Stimulated activated effector memory CD8-positive, alpha-beta T cell treated with anti-CD3 and anti-CD28 coated beads, Interleukin-12 subunit alpha, Interleukin-12 subunit beta, amount 100 ng/mL, for 72 hours (primary cell): ENCODE measurements at regions not wholly inside any gene's neighbourhood (a gene's known extent, or its start where the extent isn't known, plus 50 kb on each side); places are given as distances from the start of the nearest gene placed in this dataset.
"Not testable (repeated sequence)": the region's sequence is repeated elsewhere in the genome, so short reads cannot be mapped to it uniquely, and the experiment has no call there.

Experiments
- ATAC-seq: fragments of 150-1000 bp; cut with Tn5 transposase; 2 replicates; pipeline ENCODE4 v1.10.0; 2021
- DNase-seq, 2 donors: peaks; one replicate each; pipeline ENCODE4 v3.0.0; 2021 to 2022; ENCODE audit warnings: low spot score in 2 of 2
- H3K27ac Mint-ChIP-seq: one replicate; pipeline ENCODE4 v1.8.0; 2022; ENCODE audit warnings: mild to moderate bottlenecking, mixed read lengths
- H3K36me3 Mint-ChIP-seq: one replicate; pipeline ENCODE4 v1.8.0; 2022; ENCODE audit warnings: mild to moderate bottlenecking, mixed read lengths
- H3K4me1 Mint-ChIP-seq: one replicate; pipeline ENCODE4 v1.8.0; 2022; ENCODE audit warnings: mixed read lengths
- H3K4me3 Mint-ChIP-seq: one replicate; pipeline ENCODE4 v1.8.0; 2022; ENCODE audit warnings: mild to moderate bottlenecking, mixed read lengths
- H3K9me3 Mint-ChIP-seq: one replicate; pipeline ENCODE4 v1.8.0; 2022; ENCODE audit warnings: mixed read lengths

- H3K4me3 Mint-ChIP-seq: no peak overlapping the region
- ATAC-seq (no peak), DNase-seq (no peak)
- H3K27ac Mint-ChIP-seq: no peak overlapping the region
- no peaks in the 10 kb centered on the region for H3K36me3 Mint-ChIP-seq
- H3K4me1 Mint-ChIP-seq: no peaks in the 10 kb centered on the region
- peaks cover 3% of the 10 kb centered on the region for H3K9me3 Mint-ChIP-seq
Measured at GRCh38 chr1:213324859-213325258, 273.8 kb downstream of the RPS6KC1 start.

GRCh38 chr1:213325482-213325881 lies 274.4 kb downstream of the RPS6KC1 start:
- DNase-seq (no peak), ATAC-seq (no peak)
- Mint-ChIP-seq H3K4me1 (no peaks in the 10 kb centered on the region), H3K36me3 (no peaks in the 10 kb centered on the region), H3K4me3 (no peak overlapping the region), H3K27ac (no peak overlapping the region), H3K9me3 (peaks cover 3% of the 10 kb centered on the region)

- H3K9me3 Mint-ChIP-seq: peaks cover 2% of the 10 kb centered on the region
- H3K4me1 Mint-ChIP-seq: no peaks in the 10 kb centered on the region
- DNase-seq: no peak
- H3K4me3 Mint-ChIP-seq: no peak overlapping the region
- ATAC-seq: no peak
- no peak overlapping the region for H3K27ac Mint-ChIP-seq
- H3K36me3 Mint-ChIP-seq: no peaks in the 10 kb centered on the region
Measured at GRCh38 chr1:213326281-213327016, 275.4 kb downstream of the RPS6KC1 start.

GRCh38 chr1:213327017-213327667 lies 276.1 kb downstream of the RPS6KC1 start:
- H3K4me3 Mint-ChIP-seq: no peak overlapping the region
- no peaks in the 10 kb centered on the region for H3K4me1 Mint-ChIP-seq
- no peaks in the 10 kb centered on the region for H3K36me3 Mint-ChIP-seq
- DNase-seq: no peak
- H3K9me3 Mint-ChIP-seq: no peaks in the 10 kb centered on the region
- ATAC-seq: no peak
- H3K27ac Mint-ChIP-seq: no peak overlapping the region

GRCh38 chr1:213329406-213330008 lies 278.5 kb downstream of the RPS6KC1 start:
- no peak for ATAC-seq
- no peaks in the 10 kb centered on the region for H3K9me3 Mint-ChIP-seq
- H3K36me3 Mint-ChIP-seq: no peaks in the 10 kb centered on the region
- no peaks in the 10 kb centered on the region for H3K4me1 Mint-ChIP-seq
- no peak for DNase-seq
- H3K27ac Mint-ChIP-seq: no peak overlapping the region
- H3K4me3 Mint-ChIP-seq: no peak overlapping the region

GRCh38 chr1:213330281-213330680 lies 279.2 kb downstream of the RPS6KC1 start:
- no peak for ATAC-seq
- Mint-ChIP-seq H3K36me3 (no peaks in the 10 kb centered on the region), H3K4me1 (no peaks in the 10 kb centered on the region), H3K9me3 (no peaks in the 10 kb centered on the region), H3K4me3 (no peak overlapping the region), H3K27ac (no peak overlapping the region)
- no peak for DNase-seq

GRCh38 chr1:213331631-213332175 lies 280.7 kb downstream of the RPS6KC1 start:
- no peaks in the 10 kb centered on the region for H3K36me3 Mint-ChIP-seq
- no peak for DNase-seq

GRCh38 chr1:213332491-213332890 lies 281.4 kb downstream of the RPS6KC1 start:
- H3K27ac Mint-ChIP-seq: no peak overlapping the region
- no peak overlapping the region for H3K4me3 Mint-ChIP-seq
- no peaks in the 10 kb centered on the region for H3K4me1 Mint-ChIP-seq
- no peak for DNase-seq
- peak; percentile 31 for ATAC-seq
- H3K36me3 Mint-ChIP-seq: no peaks in the 10 kb centered on the region
- H3K9me3 Mint-ChIP-seq: no peaks in the 10 kb centered on the region

More at GRCh38 chr1:213331631-213332175, 280.7 kb downstream of the RPS6KC1 start:
- Mint-ChIP-seq H3K4me3 (no peak overlapping the region), H3K9me3 (no peaks in the 10 kb centered on the region), H3K4me1 (no peaks in the 10 kb centered on the region), H3K27ac (no peak overlapping the region)
- ATAC-seq: no peak

GRCh38 chr1:213333121-213333520 lies 282.1 kb downstream of the RPS6KC1 start:
- no peaks in the 10 kb centered on the region for H3K4me1 Mint-ChIP-seq
- no peaks in the 10 kb centered on the region for H3K36me3 Mint-ChIP-seq
- no peak overlapping the region for H3K27ac Mint-ChIP-seq
- ATAC-seq (no peak), DNase-seq (no peak)
- no peaks in the 10 kb centered on the region for H3K9me3 Mint-ChIP-seq
- H3K4me3 Mint-ChIP-seq: no peak overlapping the region

- Mint-ChIP-seq H3K36me3 (no peaks in the 10 kb centered on the region), H3K4me1 (no peaks in the 10 kb centered on the region), H3K9me3 (no peaks in the 10 kb centered on the region), H3K4me3 (no peak overlapping the region), H3K27ac (no peak overlapping the region)
- ATAC-seq: no peak
- no peak for DNase-seq
Measured at GRCh38 chr1:213335084-213335483, 284.0 kb downstream of the RPS6KC1 start.

GRCh38 chr1:213337025-213337678 lies 286.1 kb downstream of the RPS6KC1 start:
- Mint-ChIP-seq H3K36me3 (no peaks in the 10 kb centered on the region), H3K4me1 (no peaks in the 10 kb centered on the region), H3K27ac (no peak overlapping the region), H3K9me3 (no peaks in the 10 kb centered on the region), H3K4me3 (no peak overlapping the region)
- no peak for DNase-seq
- ATAC-seq: no peak

- DNase-seq: no peak
- H3K36me3 Mint-ChIP-seq: no peaks in the 10 kb centered on the region
- ATAC-seq: no peak
- no peaks in the 10 kb centered on the region for H3K9me3 Mint-ChIP-seq
- H3K4me1 Mint-ChIP-seq: no peaks in the 10 kb centered on the region
- no peak overlapping the region for H3K27ac Mint-ChIP-seq
- no peak overlapping the region for H3K4me3 Mint-ChIP-seq
Measured at GRCh38 chr1:213340593-213340992, 289.6 kb downstream of the RPS6KC1 start.

GRCh38 chr1:213345621-213346020 lies 294.6 kb downstream of the RPS6KC1 start:
- Mint-ChIP-seq H3K9me3 (no peaks in the 10 kb centered on the region), H3K36me3 (no peaks in the 10 kb centered on the region), H3K27ac (no peak overlapping the region), H3K4me3 (no peak overlapping the region), H3K4me1 (no peaks in the 10 kb centered on the region)
- no peak for ATAC-seq
- no peak for DNase-seq

GRCh38 chr1:213357403-213357802 lies 306.4 kb downstream of the RPS6KC1 start:
- no peak overlapping the region for H3K27ac Mint-ChIP-seq
- no peak overlapping the region for H3K4me3 Mint-ChIP-seq
- ATAC-seq (peak; percentile 36), DNase-seq (no peak)
- peaks cover 2% of the 10 kb centered on the region for H3K9me3 Mint-ChIP-seq
- H3K4me1 Mint-ChIP-seq: no peaks in the 10 kb centered on the region
- H3K36me3 Mint-ChIP-seq: no peaks in the 10 kb centered on the region

GRCh38 chr1:213358368-213358767 lies 307.3 kb downstream of the RPS6KC1 start:
- not testable (repeated sequence) for H3K4me1 Mint-ChIP-seq, H3K4me3 Mint-ChIP-seq, H3K36me3 Mint-ChIP-seq, H3K27ac Mint-ChIP-seq, H3K9me3 Mint-ChIP-seq, DNase-seq, ATAC-seq
